ENCODE measurements at regions not wholly inside any gene's neighbourhood (a gene's known extent, or its start where the extent isn't known, plus 50 kb on each side); places are given as distances from the start of the nearest gene placed in this dataset.

- H3K27ac ChIP-seq: no peak overlapping the region
- H3K4me3 ChIP-seq: no peak overlapping the region
These were observed 350.5 kb upstream of the PRMT6 start for GRCh38 chr1:106705971-106706370.

DNA sequence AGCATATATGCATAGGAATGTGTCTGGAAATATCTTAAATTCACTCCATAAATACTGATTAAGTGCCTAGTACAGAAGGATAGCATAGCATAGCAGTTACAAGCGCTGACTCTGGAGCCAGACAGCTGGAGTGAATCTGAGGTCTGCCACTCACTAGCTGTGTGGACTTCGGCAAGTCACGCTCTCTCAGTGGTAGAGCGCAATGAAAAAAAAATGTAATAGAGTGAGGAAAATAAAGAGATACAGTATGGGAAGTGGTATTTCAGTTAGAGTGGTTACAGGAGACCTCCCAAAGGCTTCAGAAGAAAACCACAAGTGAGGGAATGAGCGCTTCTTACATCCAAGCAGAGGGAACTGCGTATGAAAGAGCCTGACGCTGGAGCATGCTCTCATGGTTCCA lies 338.9 kb upstream of the PRMT6 start:
- H3K27ac ChIP-seq: no peak overlapping the region
- no peak overlapping the region for H3K4me3 ChIP-seq

DNA sequence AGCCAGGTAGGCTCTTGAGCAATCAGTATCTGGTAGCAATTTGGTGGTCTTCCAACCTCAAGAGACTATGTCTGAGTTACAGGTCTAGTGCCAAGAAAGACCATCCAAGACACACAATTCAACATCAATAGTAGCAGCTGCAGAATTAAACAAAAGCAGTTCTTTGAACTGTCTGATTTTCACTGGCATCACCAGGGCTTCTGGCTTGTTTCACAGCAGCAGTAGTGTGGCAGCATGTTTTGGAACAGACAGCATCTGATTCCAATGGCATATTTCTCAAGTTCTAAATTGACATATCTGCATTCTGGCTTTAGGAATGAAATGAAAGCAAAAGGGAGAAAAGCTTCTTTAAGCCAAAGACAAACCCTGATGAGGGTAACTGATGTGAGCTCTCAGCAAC lies 334.7 kb upstream of the PRMT6 start:
- no peak overlapping the region for H3K27ac ChIP-seq
- H3K4me3 ChIP-seq: no peak overlapping the region

- no peak overlapping the region for H3K4me3 ChIP-seq
- no peak overlapping the region for H3K27ac ChIP-seq
These were observed 334.0 kb upstream of the PRMT6 start for GRCh38 chr1:106722466-106722865.

- no peak overlapping the region for H3K4me3 ChIP-seq
- H3K27ac ChIP-seq: no peak overlapping the region
These were observed 329.3 kb upstream of the PRMT6 start for GRCh38 chr1:106727171-106727570.

DNA sequence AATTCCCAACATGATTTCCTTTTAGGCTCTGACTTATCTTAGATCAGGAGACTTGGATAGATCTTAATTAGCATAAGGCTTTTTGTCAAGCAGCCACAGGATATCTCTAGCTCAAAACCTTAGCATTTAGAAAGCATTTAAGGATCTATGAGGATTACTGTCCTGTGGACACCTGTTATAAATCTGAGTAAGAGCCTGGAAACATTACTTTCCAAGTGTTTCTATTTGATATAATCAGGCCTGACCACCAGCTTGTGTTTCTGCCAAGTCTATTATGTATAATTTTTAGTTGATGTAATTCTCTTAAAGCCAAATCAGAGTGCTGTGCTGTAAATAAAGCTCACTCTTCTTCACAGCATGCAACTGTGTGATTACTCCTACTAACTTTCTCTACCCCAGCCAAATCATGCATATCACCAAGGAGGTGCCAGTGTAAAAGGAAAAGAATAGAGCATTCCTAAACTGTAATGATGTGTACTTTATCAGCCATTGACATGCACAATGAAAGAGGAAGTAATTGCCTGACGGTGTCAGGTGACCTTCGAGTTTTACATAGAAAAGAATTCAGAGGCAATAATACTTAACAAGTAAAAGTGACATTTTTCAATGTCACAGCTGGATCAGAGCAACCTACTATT lies 309.9 kb upstream of the PRMT6 start:
- H3K27ac ChIP-seq: no peak overlapping the region
- no peak overlapping the region for H3K4me3 ChIP-seq

- Histone ChIP-seq H3K4me3 (no peak overlapping the region), H3K27ac (no peak overlapping the region)
These were observed 309.2 kb upstream of the PRMT6 start for GRCh38 chr1:106747232-106747631.

- H3K27ac ChIP-seq: no peak overlapping the region
- no peak overlapping the region for H3K4me3 ChIP-seq
These were observed 308.7 kb upstream of the PRMT6 start for GRCh38 chr1:106747791-106748190.

DNA sequence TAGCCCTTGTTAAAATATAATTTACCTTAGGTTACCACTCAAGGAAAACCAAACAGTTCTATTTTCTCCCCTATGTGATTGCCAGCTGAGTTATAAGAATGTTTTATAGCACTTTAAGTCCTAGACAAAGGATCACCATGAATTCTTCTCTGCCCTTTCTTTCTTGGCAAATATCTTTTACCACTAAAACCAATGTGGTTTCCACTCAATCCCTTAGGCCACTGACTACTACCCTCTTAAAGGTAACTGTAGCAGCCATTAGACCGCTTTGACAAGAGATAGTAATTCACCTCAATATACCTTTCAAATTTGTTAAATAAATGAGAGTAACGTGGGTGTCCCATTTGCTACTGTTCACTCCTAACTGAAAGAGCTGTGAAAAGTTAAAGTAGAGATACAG lies 307.9 kb upstream of the PRMT6 start:
- H3K27ac ChIP-seq: no peak overlapping the region
- H3K4me3 ChIP-seq: no peak overlapping the region

DNA sequence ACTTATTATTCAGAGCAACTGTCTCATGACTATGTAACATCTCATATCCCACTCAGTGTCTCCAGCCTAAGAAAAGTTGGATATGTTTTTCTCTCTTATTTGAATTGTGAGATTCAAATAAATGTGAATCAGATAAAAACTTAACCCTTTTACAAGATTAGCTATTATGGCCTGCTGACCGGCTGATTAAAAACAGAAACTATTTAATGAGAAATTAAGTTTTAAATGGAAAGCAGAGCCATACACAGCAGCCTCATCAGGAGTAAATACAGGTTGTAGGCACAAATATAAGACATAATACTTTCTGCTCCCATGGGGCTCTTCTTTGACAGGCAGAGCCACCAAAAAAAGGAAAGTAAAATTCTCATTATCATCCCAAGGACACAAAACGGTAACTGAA lies 307.0 kb upstream of the PRMT6 start:
- Histone ChIP-seq H3K4me3 (no peak overlapping the region), H3K27ac (no peak overlapping the region)

DNA sequence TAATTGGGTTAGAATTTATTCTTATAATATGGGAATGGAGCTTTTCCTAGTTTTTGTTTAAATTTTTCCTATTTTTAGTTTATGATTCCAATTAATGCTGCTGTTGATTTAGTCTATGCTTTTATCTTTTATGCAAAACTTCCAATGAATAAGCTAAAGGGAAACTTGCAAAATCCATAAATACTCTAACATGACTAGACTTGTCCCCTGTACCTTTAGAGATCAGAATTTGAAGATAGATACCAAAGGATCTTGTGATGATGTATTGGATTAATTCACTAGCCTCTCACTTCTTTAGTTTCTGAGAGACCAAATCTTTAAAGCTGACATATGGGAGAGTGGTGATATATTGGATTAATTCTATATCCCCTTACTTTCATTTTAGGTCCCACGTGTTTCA lies 306.6 kb upstream of the PRMT6 start:
- H3K27ac ChIP-seq: no peak overlapping the region
- no peak overlapping the region for H3K4me3 ChIP-seq

- Histone ChIP-seq H3K4me3 (no peak overlapping the region), H3K27ac (no peak overlapping the region)
These were observed 305.5 kb upstream of the PRMT6 start for GRCh38 chr1:106751002-106751401.

DNA sequence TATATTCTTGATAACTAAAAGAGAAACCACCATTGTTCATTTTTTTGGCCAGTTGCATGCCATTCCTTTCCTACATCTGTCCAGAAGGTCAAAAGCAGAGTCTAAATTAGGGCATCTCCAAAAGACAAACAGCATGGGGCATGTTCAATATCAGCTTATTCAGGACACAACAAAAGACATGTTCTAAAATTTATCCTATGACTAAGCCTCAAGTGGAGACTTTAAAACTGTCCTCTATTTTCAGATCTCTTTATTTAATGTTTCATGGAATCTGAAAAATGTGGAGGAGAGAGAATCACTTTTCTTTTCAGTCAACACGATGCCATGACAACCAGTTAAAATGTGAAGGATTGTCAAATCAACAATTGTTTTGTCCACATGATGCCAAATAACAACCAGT lies 303.4 kb upstream of the PRMT6 start:
- H3K27ac ChIP-seq: no peak overlapping the region
- H3K4me3 ChIP-seq: no peak overlapping the region

DNA sequence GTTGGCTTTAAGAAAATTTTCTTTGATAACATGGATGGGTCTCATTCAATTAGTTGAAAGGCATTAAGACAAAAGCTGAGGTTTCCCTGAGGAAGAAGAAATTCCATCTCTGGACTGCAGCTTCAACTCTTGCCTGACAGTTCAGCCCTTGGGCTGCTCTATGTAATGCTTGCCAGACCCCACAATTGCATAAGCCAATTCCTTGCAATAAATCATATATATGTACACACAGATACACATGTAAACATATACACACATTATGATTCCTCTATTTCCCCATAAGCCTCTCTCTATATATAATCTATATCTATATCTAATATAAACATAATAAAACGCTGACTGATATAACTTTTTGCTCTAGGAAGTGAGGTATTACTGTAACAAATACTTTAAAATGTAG lies 301.5 kb upstream of the PRMT6 start:
- no peak overlapping the region for H3K4me3 ChIP-seq
- no peak overlapping the region for H3K27ac ChIP-seq

- Histone ChIP-seq H3K27ac (no peak overlapping the region), H3K4me3 (no peak overlapping the region)
These were observed 300.6 kb upstream of the PRMT6 start for GRCh38 chr1:106755682-106756406.

DNA sequence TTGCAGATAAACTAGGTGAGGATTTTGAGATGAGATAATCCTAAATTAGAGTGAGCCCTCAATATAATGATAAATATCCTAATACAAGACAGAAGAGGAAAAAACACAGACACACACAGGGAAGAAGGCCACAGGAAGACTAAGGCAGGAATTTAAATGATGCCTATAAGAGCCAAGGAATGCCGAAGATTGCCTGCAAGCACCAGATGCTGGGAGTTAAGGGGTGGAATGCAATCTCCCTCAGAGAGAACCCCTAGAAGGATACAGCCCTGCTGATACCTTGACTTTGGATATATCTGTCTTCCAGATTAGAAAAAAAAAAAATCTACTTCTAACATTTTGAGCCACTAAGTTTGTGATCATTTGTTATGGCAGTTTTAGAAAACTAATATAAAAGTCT lies 299.7 kb upstream of the PRMT6 start:
- no peak overlapping the region for H3K4me3 ChIP-seq
- no peak overlapping the region for H3K27ac ChIP-seq

DNA sequence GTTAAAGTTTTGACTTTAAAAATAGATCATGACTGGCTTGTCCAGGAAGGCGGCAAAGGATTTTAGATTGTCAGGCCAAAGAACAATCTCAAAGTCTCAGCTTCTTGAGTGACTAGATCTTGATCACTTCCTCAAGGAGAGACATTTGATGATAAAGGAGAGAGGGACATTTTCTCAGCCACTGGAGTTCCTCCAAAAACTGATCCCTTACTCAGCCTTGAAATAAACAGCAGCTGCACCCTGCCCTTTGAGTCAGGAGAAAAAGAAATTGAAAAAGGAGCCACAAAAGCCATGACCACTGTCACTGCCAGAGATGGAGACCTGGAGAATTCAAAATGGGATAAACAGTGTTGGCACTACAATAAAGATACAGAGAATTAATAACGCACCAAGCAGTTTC lies 288.4 kb upstream of the PRMT6 start:
- Histone ChIP-seq H3K27ac (no peak overlapping the region), H3K4me3 (no peak overlapping the region)

GRCh38 chr1:106768501-106768900 lies 288.0 kb upstream of the PRMT6 start:
- Histone ChIP-seq H3K4me3 (no peak overlapping the region), H3K27ac (no peak overlapping the region)

GRCh38 chr1:106773206-106773605 lies 283.3 kb upstream of the PRMT6 start:
- no peak overlapping the region for H3K4me3 ChIP-seq
- H3K27ac ChIP-seq: no peak overlapping the region

GRCh38 chr1:106780066-106780465 lies 276.4 kb upstream of the PRMT6 start:
- H3K4me3 ChIP-seq: no peak overlapping the region
- H3K27ac ChIP-seq: no peak overlapping the region

- no peak overlapping the region for H3K27ac ChIP-seq
- H3K4me3 ChIP-seq: no peak overlapping the region
These were observed 275.5 kb upstream of the PRMT6 start for GRCh38 chr1:106780806-106781569.

Data from skin epidermis (tissue), 12 donors.